H9 (cell line): ENCODE measurements at regions not wholly inside any gene's neighbourhood (a gene's known extent, or its start where the extent isn't known, plus 50 kb on each side); places are given as distances from the start of the nearest gene placed in this dataset.

Experiments used
- DNase-seq: peaks from one replicate; pipeline ENCODE4 v3.0.0-alpha.2; 2017
- H2AFZ ChIP-seq: one replicate; pipeline ENCODE4 v1.6.1; 2013; ENCODE audit warnings: mild to moderate bottlenecking, low read length, control low read depth, moderate library complexity
- H2AK5ac ChIP-seq: 2 replicates; pipeline ENCODE4 v1.6.1; 2013; ENCODE audit warnings: low read length, control low read depth, mixed read lengths; ENCODE audit not compliant: insufficient read length
- H2BK120ac ChIP-seq: one replicate; pipeline ENCODE4 v1.6.1; 2013; ENCODE audit warnings: low read depth, mild to moderate bottlenecking, low read length, control low read depth, inconsistent platforms; ENCODE audit not compliant: poor library complexity, severe bottlenecking
- H2BK12ac ChIP-seq: 2 replicates; pipeline ENCODE4 v1.6.1; 2013; ENCODE audit warnings: low read length, control low read depth, mixed read lengths, low read depth; ENCODE audit not compliant: insufficient read length
- H2BK15ac ChIP-seq: 2 replicates; pipeline ENCODE4 v1.6.1; 2013; ENCODE audit warnings: low read depth, low read length, control low read depth
- H2BK20ac ChIP-seq: one replicate; pipeline ENCODE4 v1.6.1; 2013; ENCODE audit warnings: low read depth, mild to moderate bottlenecking, low read length, control low read depth, inconsistent platforms; ENCODE audit not compliant: poor library complexity, severe bottlenecking
- H2BK5ac ChIP-seq: 2 replicates; pipeline ENCODE4 v1.6.1; 2013; ENCODE audit warnings: low read length, control low read depth, mixed read lengths; ENCODE audit not compliant: insufficient read length
- H3K14ac ChIP-seq: 2 replicates; pipeline ENCODE4 v1.6.1; 2013; ENCODE audit warnings: low read length, control low read depth; ENCODE audit not compliant: insufficient read depth
- H3K18ac ChIP-seq: 2 replicates; pipeline ENCODE4 v1.6.1; 2013; ENCODE audit warnings: low read depth, mild to moderate bottlenecking, mixed read lengths, low read length, control low read depth; ENCODE audit not compliant: insufficient read length
- H3K23ac ChIP-seq: 2 replicates; pipeline ENCODE4 v1.6.1; 2013; ENCODE audit warnings: low read length, control low read depth, mixed read lengths, low read depth; ENCODE audit not compliant: insufficient read length
- H3K23me2 ChIP-seq: 2 replicates; pipeline ENCODE4 v1.6.1; 2013; ENCODE audit warnings: low read depth, mild to moderate bottlenecking, mixed read lengths, low read length, control low read depth; ENCODE audit not compliant: insufficient read length, poor library complexity, severe bottlenecking
- H3K27ac ChIP-seq: 2 replicates; pipeline ENCODE4 v1.5.1; 2013; ENCODE audit warnings: low read length, control low read depth, mixed read lengths, low read depth; ENCODE audit not compliant: insufficient read length
- H3K27me3 ChIP-seq: 2 replicates; pipeline ENCODE4 v1.6.1; 2013; ENCODE audit warnings: low read length, control low read depth, inconsistent platforms; ENCODE audit not compliant: insufficient read depth
- H3K4ac ChIP-seq: 2 replicates; pipeline ENCODE4 v1.6.1; 2013; ENCODE audit warnings: low read depth, mild to moderate bottlenecking, control low read depth, inconsistent platforms, low read length, moderate library complexity
- H3K4me1 ChIP-seq: 2 replicates; pipeline ENCODE4 v1.6.1; 2013; ENCODE audit warnings: low read length, control low read depth, inconsistent platforms; ENCODE audit not compliant: insufficient read depth
- H3K4me2 ChIP-seq: 2 replicates; pipeline ENCODE4 v1.6.1; 2013; ENCODE audit warnings: low read length, control low read depth, mixed read lengths; ENCODE audit not compliant: insufficient read length, insufficient read depth
- H3K56ac ChIP-seq: 2 replicates; pipeline ENCODE4 v1.6.1; 2013; ENCODE audit warnings: low read depth, mild to moderate bottlenecking, mixed read lengths, low read length, control low read depth; ENCODE audit not compliant: insufficient read length
- H3K79me1 ChIP-seq: 2 replicates; pipeline ENCODE4 v1.6.1; 2013; ENCODE audit warnings: low read depth, mild to moderate bottlenecking, moderate library complexity, low read length, control low read depth, inconsistent platforms; ENCODE audit not compliant: insufficient read depth, poor library complexity, severe bottlenecking
- H3K79me2 ChIP-seq: 2 replicates; pipeline ENCODE4 v1.6.1; 2013; ENCODE audit warnings: low read length, control low read depth, inconsistent platforms; ENCODE audit not compliant: insufficient read depth
- H3K9ac ChIP-seq: 2 replicates; pipeline ENCODE4 v1.6.1; 2013; ENCODE audit warnings: low read length, control low read depth, mixed read lengths; ENCODE audit not compliant: insufficient read length; ENCODE audit errors: extremely low read depth
- H3K9me3 ChIP-seq: one replicate; pipeline ENCODE4 v1.6.1; 2013; ENCODE audit warnings: low read depth, low read length, inconsistent platforms; ENCODE audit not compliant: control insufficient read depth
- H3T11ph ChIP-seq: one replicate; pipeline ENCODE4 v1.6.1; 2013; ENCODE audit warnings: mild to moderate bottlenecking, low read length, control low read depth, inconsistent platforms
- H4K20me1 ChIP-seq: one replicate; pipeline ENCODE4 v1.6.1; 2013; ENCODE audit not compliant: control insufficient read depth, insufficient read length, insufficient read depth
- H4K5ac ChIP-seq: 2 replicates; pipeline ENCODE4 v1.6.1; 2013; ENCODE audit warnings: low read depth, mild to moderate bottlenecking, mixed read lengths, low read length, control low read depth; ENCODE audit not compliant: insufficient read length
- H4K8ac ChIP-seq: replicated peaks from 2 replicates; pipeline ENCODE4 v1.6.1; 2013; ENCODE audit warnings: low read length, control low read depth, mixed read lengths, low read depth; ENCODE audit not compliant: insufficient read length
- H4K91ac ChIP-seq: 2 replicates; pipeline ENCODE4 v1.6.1; 2013; ENCODE audit warnings: low read depth, mild to moderate bottlenecking, moderate library complexity, mixed read lengths, low read length, control low read depth; ENCODE audit not compliant: insufficient read length
- H3K27ac Mint-ChIP-seq, 3 experiments: 2 replicates in 2 of 3; 3 replicates in 1 of 3; pipeline ENCODE4 v1.8.0; 2020 to 2021; ENCODE audit warnings: mixed read lengths in 3 of 3, mild to moderate bottlenecking in 1 of 3, moderate library complexity in 1 of 3
- H3K27me3 Mint-ChIP-seq: 2 replicates; pipeline ENCODE4 v1.8.0; 2021; ENCODE audit warnings: low read depth, mild to moderate bottlenecking, moderate library complexity, mixed read lengths
- H3K36me3 Mint-ChIP-seq, 3 experiments: 2 replicates in 2 of 3; 3 replicates in 1 of 3; pipeline ENCODE4 v1.8.0; 2020 to 2021; ENCODE audit warnings: low read depth in 3 of 3, mixed read lengths in 3 of 3; ENCODE audit not compliant: insufficient read depth in 1 of 3
- H3K4me1 Mint-ChIP-seq, 2 experiments: 2 replicates each; pipeline ENCODE4 v1.8.0; 2020; ENCODE audit warnings: mixed read lengths in 2 of 2
- H3K4me3 Mint-ChIP-seq, 2 experiments: 2 replicates in 1 of 2; 3 replicates in 1 of 2; pipeline ENCODE4 v1.8.0; 2020 to 2021; ENCODE audit warnings: mild to moderate bottlenecking in 2 of 2, mixed read lengths in 2 of 2, moderate library complexity in 1 of 2
- H3K9me3 Mint-ChIP-seq, 2 experiments: 2 replicates in 1 of 2; 3 replicates in 1 of 2; pipeline ENCODE4 v1.8.0; 2020; ENCODE audit warnings: mild to moderate bottlenecking in 2 of 2, mixed read lengths in 2 of 2, moderate library complexity in 1 of 2
- CTCF ChIP-seq: fragments of 200-600 bp; sonication (generic); conservative IDR thresholded peaks from 3 replicates; pipeline ENCODE4 v1.8.0; 2021; ENCODE audit warnings: antibody characterized with exemption, mild to moderate bottlenecking
- whole genome bisulfite sequencing: extraction: QIAGEN DNeasy Blood & Tissue Kit; methylation state at CpG from one replicate; pipeline ENCODE4 v1.1.7; 2013; ENCODE audit warnings: missing lambda C conversion rate, low lambda C conversion rate, mixed read lengths; ENCODE audit not compliant: insufficient read length; ENCODE audit errors: extremely low coverage; 5-methylcytosine and 5-hydroxymethylcytosine counted together

DNA sequence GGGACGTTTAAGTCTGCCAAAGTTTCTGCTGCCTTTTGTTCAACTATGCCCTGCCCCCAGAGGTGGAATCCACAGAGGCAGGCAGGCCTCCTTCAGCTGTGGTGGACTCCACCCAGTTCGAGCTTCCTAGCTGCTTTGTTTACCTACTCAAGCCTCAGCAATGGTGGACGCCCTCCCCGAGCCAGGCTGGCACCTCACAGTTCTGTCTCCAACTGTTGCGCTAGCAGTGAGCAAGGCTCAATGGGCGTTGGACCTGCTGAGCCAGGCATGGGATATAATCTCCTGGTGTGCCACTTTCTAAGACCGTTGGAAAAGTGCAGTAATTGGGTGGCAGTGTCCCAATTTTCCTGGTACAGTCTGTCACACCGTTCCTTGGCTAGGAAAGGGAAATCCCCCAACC, 444.7 kb downstream of the FLRT2 start:
- Histone ChIP-seq H4K20me1 (no peaks in the 10 kb centered on the region), H3K9me3 (no peaks in the 10 kb centered on the region), H4K5ac (no peak overlapping the region), H3K79me2 (no peaks in the 10 kb centered on the region), H3T11ph (no peak overlapping the region), H3K27ac (no peak overlapping the region), H3K4me1 (no peaks in the 10 kb centered on the region), H2BK12ac (no peak overlapping the region), H2AK5ac (no peak overlapping the region), H2BK5ac (no peak overlapping the region), H2AFZ (no peak overlapping the region), H2BK15ac (no peak overlapping the region), H3K14ac (no peak overlapping the region), H3K9ac (no peak overlapping the region), H4K8ac (no peak overlapping the region), H3K23ac (no peak overlapping the region), H3K4ac (no peak overlapping the region), H3K18ac (no peak overlapping the region), H2BK120ac (no peak overlapping the region), H2BK20ac (no peak overlapping the region), H3K79me1 (no peaks in the 10 kb centered on the region), H3K23me2 (no peaks in the 10 kb centered on the region), H3K56ac (no peak overlapping the region), H3K27me3 (no peaks in the 10 kb centered on the region), H3K4me2 (no peak overlapping the region), H4K91ac (no peak overlapping the region)
- Mint-ChIP-seq H3K9me3 (peaks cover 24 to 25% of the 10 kb centered on the region in 2 experiments), H3K27ac (no peak overlapping the region), H3K4me3 (no peak overlapping the region), H3K4me1 (no peaks in the 10 kb centered on the region), H3K27me3 (0 out of 2 replicates have a peak, but pooled peaks cover 2% of the 10 kb centered on the region), H3K36me3 (peaks cover 3 to 15% (median 3%) of the 10 kb centered on the region in 3 experiments; a peak in 5 of 7 replicates)
- no peak for TF ChIP-seq CTCF
- no CpG with 5 or more reads among the region's 8 CpGs for WGBS
- DNase-seq, result no peak
